H1 (cell line): ENCODE measurements at regions not wholly inside any gene's neighbourhood (a gene's known extent, or its start where the extent isn't known, plus 50 kb on each side); places are given as distances from the start of the nearest gene placed in this dataset.

Experiments used
- CTCF ChIA-PET: fragments of 300-600 bp; sonication (Branson Sonifier 250); formaldehyde crosslinking; loops from one replicate; lab custom pipeline; 2021; ENCODE audit not compliant: partially characterized antibody; lab: Charles Lee
- POLR2A ChIA-PET: fragments of 300-600 bp; sonication (Branson Sonifier 250); formaldehyde crosslinking; loops from one replicate; lab custom pipeline; 2021; ENCODE audit warnings: inconsistent platforms; ENCODE audit not compliant: partially characterized antibody; lab: Charles Lee
- DNase-seq, 2 experiments: peaks; one replicate each; pipeline versions ENCODE4 v3.0.0 to v3.0.0-alpha.2; 2010 to 2022; ENCODE audit warnings: low spot score in 2 of 2, low read depth in 1 of 2, mixed read lengths in 1 of 2
- FAIRE-seq: peaks from 2 replicates; lab custom pipeline; 2011; peaks lifted over from hg19 to GRCh38; lab: Jason Lieb, UNC
- H2AFZ ChIP-seq: 2 replicates; pipeline ENCODE4 v1.8.1; 2012; ENCODE audit warnings: low read length, inconsistent platforms
- H2AK5ac ChIP-seq: 2 replicates; pipeline ENCODE4 v1.6.1; 2013; ENCODE audit warnings: low read depth, low read length
- H2BK120ac ChIP-seq: replicated peaks from 2 replicates; pipeline ENCODE3; 2013; ENCODE audit warnings: low read depth, low read length, inconsistent platforms
- H2BK12ac ChIP-seq: 2 replicates; pipeline ENCODE4 v1.6.1; 2013; ENCODE audit warnings: low read depth, low read length
- H2BK15ac ChIP-seq: 2 replicates; pipeline ENCODE4 v1.6.1; 2013; ENCODE audit warnings: low read length
- H2BK20ac ChIP-seq: 2 replicates; pipeline ENCODE4 v1.6.1; 2013; ENCODE audit warnings: low read length
- H2BK5ac ChIP-seq: 2 replicates; pipeline ENCODE4 v1.6.1; 2013; ENCODE audit warnings: low read depth, low read length
- H3K14ac ChIP-seq: 2 replicates; pipeline ENCODE4 v1.6.1; 2013; ENCODE audit warnings: inconsistent platforms; ENCODE audit not compliant: insufficient read length
- H3K18ac ChIP-seq: 2 replicates; pipeline ENCODE4 v1.6.1; 2013; ENCODE audit warnings: low read length; ENCODE audit errors: extremely low read depth
- H3K23ac ChIP-seq: 2 replicates; pipeline ENCODE4 v1.6.1; 2013; ENCODE audit warnings: inconsistent platforms; ENCODE audit not compliant: insufficient read length
- H3K23me2 ChIP-seq: 2 replicates; pipeline ENCODE4 v1.6.1; 2013; ENCODE audit warnings: low read depth, low read length
- H3K27ac ChIP-seq: 2 replicates; pipeline ENCODE4 v1.6.1; 2011; ENCODE audit warnings: low read depth, low read length, inconsistent platforms
- H3K27me3 ChIP-seq, 4 experiments: replicated peaks in 1 of 4; 1 replicate in 1 of 4; 2 replicates in 3 of 4; pipeline versions ENCODE4 v1.6.1 to v1.8.1; 2011 to 2013; ENCODE audit warnings: low read length in 3 of 4, mild to moderate bottlenecking in 3 of 4, inconsistent platforms in 2 of 4, mixed read lengths in 2 of 4, moderate library complexity in 1 of 4; ENCODE audit not compliant: control insufficient read depth in 3 of 4, insufficient read depth in 3 of 4; ENCODE audit errors: extremely low read depth in 1 of 4
- H3K36me3 ChIP-seq, 4 experiments: 2 replicates each; pipeline versions ENCODE4 v1.6.1 to v1.8.1; 2011 to 2013; ENCODE audit warnings: mild to moderate bottlenecking in 4 of 4, low read length in 3 of 4, moderate library complexity in 2 of 4, control low read depth in 1 of 4, inconsistent platforms in 1 of 4; ENCODE audit not compliant: insufficient read depth in 4 of 4, control insufficient read depth in 2 of 4
- H3K4ac ChIP-seq: replicated peaks from 2 replicates; pipeline ENCODE3; 2013; ENCODE audit warnings: low read length, low read depth, mixed read lengths, inconsistent platforms; ENCODE audit not compliant: insufficient read length
- H3K4me1 ChIP-seq, 4 experiments: replicated peaks in 1 of 4; 1 replicate in 1 of 4; 2 replicates in 3 of 4; pipeline versions ENCODE4 v1.6.1 to v1.8.1; 2011 to 2013; ENCODE audit warnings: low read length in 3 of 4, inconsistent platforms in 2 of 4, mixed read lengths in 1 of 4; ENCODE audit not compliant: insufficient read depth in 4 of 4, control insufficient read depth in 3 of 4
- H3K4me2 ChIP-seq, 2 experiments: 2 replicates each; pipeline versions ENCODE4 v1.6.1 to v1.8.1; 2011 to 2013; ENCODE audit warnings: low read depth in 2 of 2, low read length in 2 of 2, control low read depth in 1 of 2, inconsistent platforms in 1 of 2, mild to moderate bottlenecking in 1 of 2; ENCODE audit not compliant: insufficient read depth in 1 of 2
- H3K4me3 ChIP-seq, 4 experiments: fragments of 200-600, 300-600 bp in 1 of 4; sonication (generic), shearing (Covaris generic), sonication (Bioruptor Twin) in 1 of 4; 2 replicates each; pipeline versions ENCODE4 v1.5.1 to v1.8.1; 2011 to 2016; ENCODE audit warnings: low read length in 4 of 4, low read depth in 3 of 4, control low read depth in 2 of 4, inconsistent platforms in 2 of 4, mild to moderate bottlenecking in 2 of 4, mixed read lengths in 1 of 4, moderate library complexity in 1 of 4; ENCODE audit not compliant: insufficient read depth in 2 of 4; ENCODE audit errors: extremely low read depth in 1 of 4
- H3K56ac ChIP-seq: replicated peaks from 2 replicates; pipeline ENCODE3; 2013; ENCODE audit warnings: low read depth, mild to moderate bottlenecking, mixed read lengths, low read length, inconsistent platforms; ENCODE audit not compliant: insufficient read length
- H3K79me1 ChIP-seq: 2 replicates; pipeline ENCODE4 v1.6.1; 2013; ENCODE audit warnings: low read depth, low read length, control low read depth
- H3K79me2 ChIP-seq, 2 experiments: 2 replicates each; pipeline versions ENCODE4 v1.6.1 to v1.8.1; 2012 to 2013; ENCODE audit warnings: low read length in 2 of 2, mild to moderate bottlenecking in 2 of 2, inconsistent platforms in 1 of 2; ENCODE audit not compliant: insufficient read depth in 2 of 2, control insufficient read depth in 1 of 2
- H3K9ac ChIP-seq, 4 experiments: replicated peaks in 1 of 4; 1 replicate in 1 of 4; 2 replicates in 3 of 4; pipeline versions ENCODE4 v1.6.1 to v1.8.1; 2011 to 2013; ENCODE audit warnings: low read depth in 3 of 4, low read length in 3 of 4, control low read depth in 2 of 4, mild to moderate bottlenecking in 2 of 4, moderate library complexity in 2 of 4, inconsistent platforms in 1 of 4; ENCODE audit errors: extremely low read depth in 1 of 4
- H3K9me3 ChIP-seq, 2 experiments: 2 replicates each; pipeline versions ENCODE4 v1.6.1 to v1.8.1; 2012 to 2013; ENCODE audit warnings: mild to moderate bottlenecking in 2 of 2, moderate library complexity in 2 of 2, control low read depth in 1 of 2, inconsistent platforms in 1 of 2, low read depth in 1 of 2, low read length in 1 of 2, mixed read lengths in 1 of 2; ENCODE audit not compliant: insufficient read depth in 2 of 2
- H4K20me1 ChIP-seq, 2 experiments: replicated peaks in 1 of 2; 2 replicates each; pipeline versions ENCODE3 to v1.8.1; 2011 to 2013; ENCODE audit warnings: inconsistent platforms in 2 of 2, low read length in 2 of 2, mild to moderate bottlenecking in 1 of 2; ENCODE audit not compliant: insufficient read depth in 2 of 2, control insufficient read depth in 1 of 2
- H4K5ac ChIP-seq: 2 replicates; pipeline ENCODE4 v1.6.1; 2013; ENCODE audit warnings: low read length, low read depth, mixed read lengths, inconsistent platforms; ENCODE audit not compliant: insufficient read length
- H4K8ac ChIP-seq: 2 replicates; pipeline ENCODE4 v1.8.0; 2013; ENCODE audit warnings: mild to moderate bottlenecking, moderate library complexity, low read length, inconsistent platforms; ENCODE audit not compliant: insufficient read depth; ENCODE audit errors: extremely low read depth
- H4K91ac ChIP-seq: replicated peaks from 2 replicates; pipeline ENCODE3; 2013; ENCODE audit warnings: low read length, mixed read lengths, inconsistent platforms; ENCODE audit not compliant: insufficient read length
- ATF2 ChIP-seq: IDR thresholded peaks from 2 replicates; pipeline ENCODE4 v1.6.1; 2012; ENCODE audit warnings: low read length, inconsistent platforms
- CBX8 ChIP-seq: fragments of 300-800, 300-1000 bp; sonication (generic); IDR thresholded peaks from 2 replicates; pipeline ENCODE4 v1.7.1; 2016; ENCODE audit warnings: low read depth, low read length, borderline replicate concordance
- CEBPB ChIP-seq: IDR thresholded peaks from 2 replicates; pipeline ENCODE4 v1.6.1; 2012; ENCODE audit warnings: low read depth, low read length
- CHD1 ChIP-seq: IDR thresholded peaks from 2 replicates; pipeline ENCODE4 v1.6.1; 2012; ENCODE audit warnings: low read depth, low read length, improper control_type of control experiment
- CHD2 ChIP-seq: IDR thresholded peaks from 2 replicates; pipeline ENCODE4 v1.6.1; 2012; ENCODE audit warnings: low read length, improper control_type of control experiment
- EGR1 ChIP-seq: IDR thresholded peaks from 2 replicates; pipeline ENCODE4 v1.6.1; 2011; ENCODE audit warnings: low read depth, low read length, borderline replicate concordance
- JUND ChIP-seq: IDR thresholded peaks from 2 replicates; pipeline ENCODE4 v1.6.1; 2011; ENCODE audit warnings: mild to moderate bottlenecking, improper control_type of control experiment, low read length
- KDM4A ChIP-seq: IDR thresholded peaks from one replicate; pipeline ENCODE4 v1.7.1; 2012; ENCODE audit warnings: low read depth, mild to moderate bottlenecking, moderate library complexity, low read length, inconsistent platforms; ENCODE audit not compliant: severe bottlenecking
- MAX ChIP-seq: IDR thresholded peaks from 2 replicates; pipeline ENCODE4 v1.6.1; 2012; ENCODE audit warnings: inconsistent platforms
- RNF2 ChIP-seq: fragments of 200-900, 300-1000 bp; sonication (generic); IDR thresholded peaks from 2 replicates; pipeline ENCODE4 v1.7.1; 2016; ENCODE audit warnings: borderline replicate concordance, low read depth, mild to moderate bottlenecking, antibody characterized with exemption, low read length; ENCODE audit not compliant: poor library complexity, severe bottlenecking; ENCODE audit errors: missing control alignments
- SIX5 ChIP-seq: IDR thresholded peaks from 2 replicates; pipeline ENCODE4 v1.6.1; 2011; ENCODE audit warnings: mild to moderate bottlenecking, low read depth, low read length
- SP2 ChIP-seq: IDR thresholded peaks from 2 replicates; pipeline ENCODE4 v1.6.1; 2012; ENCODE audit warnings: mild to moderate bottlenecking, low read length, inconsistent platforms
- TEAD4 ChIP-seq: IDR thresholded peaks from 2 replicates; pipeline ENCODE4 v1.6.1; 2012; ENCODE audit warnings: low read depth, low read length, inconsistent platforms, mixed read lengths
- WGBS, 2 experiments: shearing (Covaris generic) in 1 of 2; methylation state at CpG; one replicate each; pipeline versions ENCODE4 v1.1.6 to v1.1.7; 2013 to 2015; ENCODE audit warnings: low lambda C conversion rate in 2 of 2, mixed read lengths in 2 of 2, inconsistent platforms in 1 of 2, low coverage in 1 of 2, missing lambda C conversion rate in 1 of 2; ENCODE audit not compliant: insufficient replicate concordance in 2 of 2, insufficient coverage in 1 of 2, insufficient read length in 1 of 2; ENCODE audit errors: extremely low coverage in 1 of 2, missing lambda C conversion rate in 1 of 2; 5-methylcytosine and 5-hydroxymethylcytosine counted together

GRCh38 chr5:36521219-36521618, 85.2 kb upstream of the SLC1A3 start:
- no peak overlapping the region for H3K4me3 ChIP-seq
- no peak overlapping the region for H2BK5ac ChIP-seq
- peaks cover 0 to 3% (median 2%) of the 10 kb centered on the region in 4 experiments; a peak in 2 of 7 replicates for H3K4me1 ChIP-seq
- H3K14ac ChIP-seq, result no peak overlapping the region
- H3K79me1 ChIP-seq, result no peaks in the 10 kb centered on the region
- no peaks in the 10 kb centered on the region for H3K36me3 ChIP-seq
- no peak overlapping the region for H3K4me2 ChIP-seq
- no peak overlapping the region for H4K5ac ChIP-seq
- CTCF ChIA-PET, result interaction anchor here (1.3 kb wide), 1 partner anchor 13 kb away, joined by 3 read pairs; no protein-coding TSS in a partner anchor
- H3K79me2 ChIP-seq, result no peaks in the 10 kb centered on the region
- H2BK15ac ChIP-seq, result no peak overlapping the region
- H3K23ac ChIP-seq, result no peak overlapping the region
- H2BK20ac ChIP-seq, result 0 out of 2 replicates have a peak overlapping the region, but pooled peaks have one; percentile 26
- peaks cover 6% of the 10 kb centered on the region; the same call in 1 of the 2 replicates for H3K23me2 ChIP-seq
- no peaks in the 10 kb centered on the region for H3K27me3 ChIP-seq
- H2BK12ac ChIP-seq, result peak overlapping the region; percentile 91
- H3K18ac ChIP-seq, result no peak overlapping the region
- H3K9me3 ChIP-seq, result no peaks in the 10 kb centered on the region
- no peak overlapping the region; the same call in 1 of the 2 replicates for H2AFZ ChIP-seq
- H4K20me1 ChIP-seq, result peaks cover 0 to 7% of the 10 kb centered on the region in 2 experiments
- no peak for FAIRE-seq
- H3K9ac ChIP-seq, result no peak overlapping the region
- 0 out of 2 replicates have a peak overlapping the region, but pooled peaks have one; percentile 57 for H2AK5ac ChIP-seq
- DNase-seq, result no peak
- POLR2A ChIA-PET, result no interaction called here
- H2BK120ac ChIP-seq, result no peak overlapping the region
- H3K27ac ChIP-seq, result no peak overlapping the region
- no peak overlapping the region for H3K4ac ChIP-seq
- no peak overlapping the region for H4K8ac ChIP-seq
- peak overlapping the region; percentile 76 for H4K91ac ChIP-seq
- H3K56ac ChIP-seq, result peak overlapping the region; percentile 60
- WGBS, 2 experiments, result 38% methylated on average over 1 of the region's 1 CpG; no CpG with 5 or more reads in 1 of the 2 experiments
- TF ChIP-seq CEBPB (no peak), SIX5 (no peak), TEAD4 (no peak), CHD1 (no peak), CHD2 (no peak), EGR1 (no peak), RNF2 (no peak), JUND (no peak), ATF2 (no peak), CBX8 (no peak), MAX (no peak), SP2 (no peak), KDM4A (no peak)
